HepG2 (cell line): ENCODE measurements at regions not wholly inside any gene's neighbourhood (a gene's known extent, or its start where the extent isn't known, plus 50 kb on each side); places are given as distances from the start of the nearest gene placed in this dataset.

Experiments used
- ATAC-seq: fragments of 200-7000 bp; cut with Tn5 transposase; 3 replicates; pipeline ENCODE4 v1.9.1; 2020; ENCODE audit warnings: mild to moderate bottlenecking, moderate library complexity
- BruUV-seq: library from RNA; stranded (reverse); fragments of 400-500 nt; replicated peaks from 2 replicates; lab custom pipeline; 2021; lab: Mats Ljungman, UMichigan
- CTCF ChIA-PET: fragments of 300-600 bp; formaldehyde crosslinking; extraction: SDS; loops from one replicate; lab custom pipeline; 2021; ENCODE audit warnings: low total read pairs, inconsistent platforms, low intra/inter-chr PET ratio; lab: Yijun Ruan, JAX
- POLR2A ChIA-PET: fragments of 350-600 bp; sonication (Branson Sonifier 250); formaldehyde crosslinking; loops from one replicate; lab custom pipeline; 2020; ENCODE audit warnings: antibody characterized with exemption, inconsistent platforms; lab: Yijun Ruan, JAX
- DNase-seq: peaks from one replicate; pipeline ENCODE4 v3.0.0-alpha.2; 2015; ENCODE audit warnings: low spot score
- FAIRE-seq: peaks from 3 replicates; lab custom pipeline; 2011; peaks lifted over from hg19 to GRCh38; lab: Jason Lieb, UNC
- H2AFZ ChIP-seq: one replicate; pipeline ENCODE4 v1.6.1; 2011; ENCODE audit warnings: low read length, inconsistent platforms
- H3K27ac ChIP-seq: fragments of 300-600 bp; 3 replicates; pipeline ENCODE4 v1.8.0; 2011; ENCODE audit warnings: mixed run types, mild to moderate bottlenecking, mixed read lengths, low read length, inconsistent platforms; ENCODE audit not compliant: insufficient read depth; ENCODE audit errors: extremely low read length
- H3K27me3 ChIP-seq, 2 experiments: fragments of 200-600 bp in 1 of 2; 2 replicates in 1 of 2; 3 replicates in 1 of 2; pipeline versions ENCODE4 v1.6.0 to v1.8.0; 2011; ENCODE audit warnings: low read length in 2 of 2, mild to moderate bottlenecking in 2 of 2, moderate library complexity in 2 of 2, inconsistent platforms in 1 of 2; ENCODE audit not compliant: insufficient read depth in 2 of 2, control insufficient read depth in 1 of 2
- H3K36me3 ChIP-seq, 2 experiments: fragments of 200-600 bp in 1 of 2; replicated peaks in 1 of 2; 2 replicates in 1 of 2; 3 replicates in 1 of 2; pipeline versions ENCODE4 v1.5.1 to v1.8.0; 2011; ENCODE audit warnings: low read length in 2 of 2, inconsistent platforms in 1 of 2; ENCODE audit not compliant: insufficient read depth in 2 of 2, control insufficient read depth in 1 of 2
- H3K4me1 ChIP-seq: 2 replicates; pipeline ENCODE4 v1.5.1; 2012; ENCODE audit warnings: low read length, inconsistent platforms; ENCODE audit not compliant: insufficient read depth
- H3K4me2 ChIP-seq: 2 replicates; pipeline ENCODE4 v1.6.0; 2011; ENCODE audit warnings: low read depth, low read length, inconsistent platforms
- H3K4me3 ChIP-seq, 3 experiments: fragments of 200-600 bp in 1 of 3; sonication (generic), shearing (Covaris generic) in 1 of 3; replicated peaks in 1 of 3; 2 replicates each; pipeline ENCODE4 v1.5.1; 2011 to 2016; ENCODE audit warnings: low read length in 3 of 3, inconsistent platforms in 2 of 3, low read depth in 2 of 3, mild to moderate bottlenecking in 2 of 3, control low read depth in 1 of 3, mixed read lengths in 1 of 3; ENCODE audit not compliant: insufficient read depth in 1 of 3
- H3K79me2 ChIP-seq: one replicate; pipeline ENCODE4 v1.6.1; 2011; ENCODE audit warnings: low read length, inconsistent platforms; ENCODE audit not compliant: insufficient read depth
- H3K9ac ChIP-seq: 2 replicates; pipeline ENCODE4 v1.6.0; 2011; ENCODE audit warnings: mild to moderate bottlenecking, low read depth, low read length, inconsistent platforms; ENCODE audit not compliant: insufficient read depth
- H3K9me3 ChIP-seq: 2 replicates; pipeline ENCODE4 v1.5.1; 2012; ENCODE audit warnings: mild to moderate bottlenecking, low read length
- H4K20me1 ChIP-seq: 2 replicates; pipeline ENCODE4 v1.6.0; 2011; ENCODE audit warnings: inconsistent platforms, mild to moderate bottlenecking, low read length, moderate library complexity; ENCODE audit not compliant: insufficient read depth
- ARID2 ChIP-seq: sonication (generic); formaldehyde crosslinking; IDR thresholded peaks from 2 replicates; pipeline ENCODE4 v1.8.1; 2022; ENCODE audit warnings: mild to moderate bottlenecking, missing genetic modification reagents, borderline replicate concordance
- HDAC2 ChIP-seq: sonication (generic); formaldehyde crosslinking; IDR thresholded peaks from 2 replicates; pipeline ENCODE4 v1.4.0; 2020; ENCODE audit warnings: missing genetic modification reagents
- JUND ChIP-seq: sonication (generic); formaldehyde crosslinking; IDR thresholded peaks from 2 replicates; pipeline ENCODE4 v1.8.0; 2022; ENCODE audit warnings: mild to moderate bottlenecking, missing genetic modification reagents
- LCORL ChIP-seq, 2 experiments: fragments of 450-650 bp in 1 of 2; sonication (generic) in 1 of 2; formaldehyde crosslinking in 1 of 2; IDR thresholded peaks; 2 replicates each; pipeline versions ENCODE4 v1.5.0 to v1.6.1; 2017 to 2020; ENCODE audit warnings: antibody characterized with exemption in 1 of 2, missing genetic modification reagents in 1 of 2
- NFIC ChIP-seq: IDR thresholded peaks from 2 replicates; pipeline ENCODE4 v1.6.1; 2012; ENCODE audit warnings: mild to moderate bottlenecking, low read length, inconsistent platforms
- PBX3 ChIP-seq: sonication (generic); formaldehyde crosslinking; IDR thresholded peaks from 2 replicates; pipeline ENCODE4 v1.8.1; 2023; ENCODE audit warnings: missing genetic modification reagents, inconsistent platforms, borderline replicate concordance
- SIX4 ChIP-seq: sonication (generic); formaldehyde crosslinking; IDR thresholded peaks from 2 replicates; pipeline ENCODE4 v1.4.0; 2020; ENCODE audit warnings: missing genetic modification reagents
- ZNF256 ChIP-seq: sonication (generic); formaldehyde crosslinking; conservative IDR thresholded peaks from 2 replicates; pipeline ENCODE4 v1.4.0; 2020; ENCODE audit warnings: missing genetic modification reagents
- ZNF33A ChIP-seq: sonication (generic); formaldehyde crosslinking; IDR thresholded peaks from 2 replicates; pipeline ENCODE4 v1.5.1; 2020; ENCODE audit warnings: missing genetic modification reagents, mild to moderate bottlenecking, moderate library complexity, borderline replicate concordance
- ZNF441 ChIP-seq: sonication (generic); formaldehyde crosslinking; IDR thresholded peaks from 2 replicates; pipeline ENCODE4 v1.7.0; 2021; ENCODE audit warnings: missing genetic modification reagents, borderline replicate concordance
- ZNF580 ChIP-seq: IDR thresholded peaks from 2 replicates; pipeline ENCODE4 v1.6.1; 2016; ENCODE audit warnings: low read depth, borderline replicate concordance
- ZNF597 ChIP-seq: sonication (generic); formaldehyde crosslinking; IDR thresholded peaks from 2 replicates; pipeline ENCODE4 v1.5.0; 2020; ENCODE audit warnings: missing genetic modification reagents
- ZNF687 ChIP-seq: sonication (generic); formaldehyde crosslinking; IDR thresholded peaks from 2 replicates; pipeline ENCODE4 v1.5.1; 2020; ENCODE audit warnings: mild to moderate bottlenecking, missing genetic modification reagents, moderate library complexity
- ZNF691 ChIP-seq: sonication (generic); formaldehyde crosslinking; IDR thresholded peaks from 2 replicates; pipeline ENCODE4 v1.4.0; 2020; ENCODE audit warnings: missing genetic modification reagents, low read depth, mild to moderate bottlenecking, borderline replicate concordance
- ZNF777 ChIP-seq: sonication (generic); formaldehyde crosslinking; IDR thresholded peaks from 2 replicates; pipeline ENCODE4 v1.4.0; 2020; ENCODE audit warnings: missing genetic modification reagents
- WGBS: methylation state at CpG from one replicate; pipeline ENCODE4 v1.1.6; 2017; ENCODE audit warnings: low lambda C conversion rate; 5-methylcytosine and 5-hydroxymethylcytosine counted together
- in situ Hi-C: cut with HindIII; loops from 2 replicates; pipeline ENCODE4 v1.10.0; 2017; ENCODE audit warnings: low pct_unique_long_range_greater_than_20kb; ENCODE audit not compliant: extremely low pct_ligation_motif_present
- intact Hi-C: fragments of 100-400 bp; cut with micrococcal nuclease; formaldehyde crosslinking; loops from one replicate; pipeline ENCODE4 v1.10.0; 2022; ENCODE audit not compliant: unreplicated experiment

GRCh38 chr3:59271971-59272370, 222.1 kb upstream of the CFAP20DC start:
- in situ Hi-C loops (no loop called here), intact Hi-C loops (no loop called here)
- BruUV-seq, result no TSS peak
- Histone ChIP-seq H3K27ac (no peak overlapping the region), H3K36me3 (no peaks in the 10 kb centered on the region), H3K9me3 (no peaks in the 10 kb centered on the region), H3K4me1 (no peaks in the 10 kb centered on the region), H3K4me3 (no peak overlapping the region), H3K79me2 (no peaks in the 10 kb centered on the region), H4K20me1 (no peaks in the 10 kb centered on the region), H3K4me2 (no peak overlapping the region), H2AFZ (no peak overlapping the region), H3K27me3 (no peaks in the 10 kb centered on the region; a peak in 1 of 5 replicates), H3K9ac (no peak overlapping the region)
- FAIRE-seq, result no peak
- no peak for DNase-seq
- CTCF ChIA-PET, result no interaction called here
- POLR2A ChIA-PET, result no interaction called here
- 0% methylated on average over 2 of the region's 2 CpGs for WGBS
- no peak for ATAC-seq
- no peak for TF ChIP-seq HDAC2 (CRISPR knock-in tag)
- TF ChIP-seq ZNF691 (CRISPR knock-in tag), result no peak
- TF ChIP-seq ZNF441 (CRISPR knock-in tag), result no peak
- no peak for TF ChIP-seq JUND (CRISPR knock-in tag)
- no peak for TF ChIP-seq NFIC
- TF ChIP-seq ZNF33A (CRISPR knock-in tag), result no peak
- TF ChIP-seq SIX4 (CRISPR knock-in tag), result no peak
- TF ChIP-seq ZNF597 (CRISPR knock-in tag), result no peak
- TF ChIP-seq ZNF777 (CRISPR knock-in tag), result no peak
- no peak for TF ChIP-seq PBX3
- TF ChIP-seq ZNF256 (CRISPR knock-in tag), result no peak
- no peak for TF ChIP-seq LCORL (IDR thresholded peaks at IDR 0.05)
- TF ChIP-seq LCORL (CRISPR knock-in tag; IDR thresholded peaks at IDR 0.05), result no peak
- TF ChIP-seq ARID2, result no peak
- TF ChIP-seq ZNF580 (CRISPR knock-in tag), result no peak
- TF ChIP-seq ZNF687 (CRISPR knock-in tag), result no peak
